AG20443 (cell line): ENCODE measurements at regions not wholly inside any gene's neighbourhood (a gene's known extent, or its start where the extent isn't known, plus 50 kb on each side); places are given as distances from the start of the nearest gene placed in this dataset.
"Not testable (repeated sequence)": the region's sequence is repeated elsewhere in the genome, so short reads cannot be mapped to it uniquely, and the experiment has no call there.

Source experiments
- DNase-seq: peaks from one replicate; pipeline ENCODE4 v3.0.0; 2012; ENCODE audit warnings: low spot score, mixed read lengths

DNA sequence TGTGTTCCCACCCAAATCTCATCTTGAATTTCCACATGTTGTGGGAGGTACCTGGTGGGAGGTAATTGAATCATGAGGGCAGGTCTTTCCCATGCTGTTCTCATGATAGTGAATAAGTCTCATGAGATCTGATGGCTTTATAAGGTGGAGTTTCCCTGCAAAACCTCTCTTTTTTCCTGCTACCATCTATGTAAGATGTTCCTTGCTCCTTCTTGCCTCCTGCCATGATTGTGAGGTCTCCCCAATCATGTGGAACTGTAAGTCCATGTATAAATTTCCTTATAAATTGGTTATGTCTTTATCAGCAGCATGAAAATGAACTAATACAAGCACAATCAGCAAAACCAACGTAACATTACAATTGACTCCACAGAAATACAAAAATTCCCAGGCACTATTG lies 814.8 kb upstream of the CITED2 start:
- DNase-seq = not testable (repeated sequence)

DNA sequence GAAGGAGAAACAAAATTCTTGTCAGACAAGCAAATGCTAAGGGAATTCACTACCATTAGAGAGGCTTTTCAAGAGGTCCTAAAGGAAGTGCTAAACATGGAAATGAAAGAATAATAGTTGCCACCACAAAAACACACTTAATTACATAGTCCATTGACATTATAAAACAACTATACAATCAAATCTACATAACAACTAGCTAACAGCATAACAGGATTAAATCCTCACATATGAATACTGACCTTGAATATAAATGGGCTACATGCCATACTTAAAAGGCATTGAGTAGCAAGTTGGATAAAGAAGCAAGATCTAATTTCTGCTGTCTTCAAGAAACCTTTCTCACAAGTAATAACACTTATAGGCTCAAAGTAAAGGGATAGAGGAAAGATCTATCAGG lies 811.5 kb upstream of the CITED2 start:
- DNase-seq = no peak

DNA sequence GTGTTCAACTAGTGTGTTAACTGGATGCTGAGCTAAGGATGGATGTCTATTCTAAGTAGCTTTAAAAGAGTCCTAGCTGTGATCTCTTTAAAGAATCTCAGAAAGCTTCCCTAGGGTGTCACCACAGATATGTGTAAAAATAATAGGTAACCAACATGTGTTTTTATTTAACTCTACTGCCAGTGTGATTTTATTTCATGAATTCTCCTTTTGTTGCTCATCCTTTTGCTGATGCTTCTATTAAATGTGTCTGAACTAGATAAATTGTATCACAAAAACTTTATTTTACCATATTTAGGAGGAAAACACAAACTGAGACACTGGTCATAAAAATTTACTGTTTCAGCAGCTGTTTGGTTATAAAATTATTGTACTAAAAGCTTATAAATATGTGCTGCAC lies 809.4 kb upstream of the CITED2 start:
- peak; percentile 30 for DNase-seq

DNA sequence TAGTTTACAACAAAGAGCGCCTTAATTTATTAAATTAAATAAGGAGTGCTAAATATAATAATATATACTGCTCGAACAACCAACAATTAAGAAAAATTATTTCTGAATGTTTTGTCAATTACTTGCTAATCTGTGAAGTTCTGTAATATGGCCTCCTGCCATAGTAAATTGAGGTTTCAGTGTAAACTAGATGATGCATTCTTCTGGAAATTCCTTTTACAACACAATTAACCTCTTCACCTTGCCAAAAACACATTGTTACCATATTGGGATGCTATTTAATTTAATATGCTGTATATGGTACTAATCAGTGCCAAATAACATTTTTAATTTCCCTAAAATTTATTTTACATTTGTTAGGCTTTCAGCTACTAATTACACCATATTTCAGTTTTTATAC lies 808.4 kb upstream of the CITED2 start:
- no peak for DNase-seq

DNA sequence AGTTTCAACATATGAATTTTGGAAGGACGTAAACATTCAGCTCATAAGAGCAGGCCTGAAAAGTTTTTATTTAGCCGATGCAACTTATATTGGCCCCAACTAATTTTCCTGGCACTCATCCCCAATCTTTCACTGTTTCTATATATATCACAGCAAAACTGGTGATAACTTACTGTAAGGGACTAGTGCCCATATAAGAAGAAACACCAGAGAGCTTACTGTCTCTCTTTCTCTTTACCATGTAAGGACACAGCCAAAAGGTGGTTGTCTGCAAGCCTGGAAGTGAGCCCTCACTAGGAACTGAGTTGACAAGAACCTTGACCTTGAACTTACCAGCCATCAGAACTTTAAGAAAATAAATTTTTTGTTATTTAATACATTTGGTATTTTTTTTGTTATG lies 807.4 kb upstream of the CITED2 start:
- DNase-seq = no peak

DNA sequence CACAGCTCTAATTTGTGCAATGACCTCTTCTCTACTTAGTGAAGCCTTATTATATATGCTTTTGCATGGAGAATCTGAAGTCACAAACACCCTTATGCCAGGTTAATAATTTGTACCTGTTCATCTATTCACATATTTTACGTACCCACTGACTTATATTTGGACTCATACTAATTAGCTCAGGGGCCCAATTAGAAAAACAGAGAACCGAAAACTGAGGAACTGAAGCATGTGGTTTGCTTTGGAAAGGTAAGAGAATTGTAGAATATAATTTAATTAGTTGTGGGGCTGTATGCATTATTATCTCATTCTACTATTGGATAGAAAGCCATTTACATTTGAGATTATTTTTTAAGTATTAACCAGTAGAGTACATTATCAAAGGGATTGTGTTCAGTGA lies 805.9 kb upstream of the CITED2 start:
- DNase-seq = no peak

DNA sequence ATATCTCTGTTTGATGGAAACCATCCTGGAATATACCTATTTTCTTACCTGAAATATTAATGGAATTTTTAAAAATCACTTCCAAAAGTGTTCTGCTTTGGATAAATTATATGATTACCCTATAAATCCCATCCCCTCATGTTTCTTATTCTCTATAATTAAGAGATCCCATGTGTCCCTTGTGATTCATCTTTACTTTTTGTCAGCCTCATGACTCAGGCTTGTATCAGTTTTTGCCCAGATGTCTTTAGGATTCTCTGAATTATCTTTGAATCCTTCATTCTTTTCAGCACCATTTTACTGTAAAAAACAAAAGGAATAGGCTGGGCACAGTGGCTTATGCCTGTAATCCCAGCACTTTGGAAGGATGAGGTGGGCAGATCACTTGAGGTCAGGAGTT lies 804.5 kb upstream of the CITED2 start:
- DNase-seq = peak; percentile 48

DNA sequence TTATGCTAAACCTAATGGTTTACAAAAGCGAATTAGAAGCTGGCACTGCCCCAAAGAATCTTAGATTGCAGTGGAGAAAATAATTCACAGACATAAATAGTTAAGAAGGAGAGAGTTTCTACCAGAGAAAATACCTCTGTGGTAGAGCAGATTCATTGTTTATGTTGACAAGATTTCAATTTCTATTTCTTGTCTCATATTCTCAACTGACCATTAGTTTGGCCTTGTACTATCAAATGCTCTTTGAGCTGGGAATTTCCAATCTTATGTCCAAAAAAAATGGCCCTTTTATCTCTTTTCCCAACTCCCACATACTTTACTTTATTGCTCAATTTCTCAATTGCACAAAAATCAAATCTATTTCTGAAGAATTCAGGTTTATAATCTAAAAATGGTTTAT lies 804.1 kb upstream of the CITED2 start:
- DNase-seq = peak; percentile 14

DNA sequence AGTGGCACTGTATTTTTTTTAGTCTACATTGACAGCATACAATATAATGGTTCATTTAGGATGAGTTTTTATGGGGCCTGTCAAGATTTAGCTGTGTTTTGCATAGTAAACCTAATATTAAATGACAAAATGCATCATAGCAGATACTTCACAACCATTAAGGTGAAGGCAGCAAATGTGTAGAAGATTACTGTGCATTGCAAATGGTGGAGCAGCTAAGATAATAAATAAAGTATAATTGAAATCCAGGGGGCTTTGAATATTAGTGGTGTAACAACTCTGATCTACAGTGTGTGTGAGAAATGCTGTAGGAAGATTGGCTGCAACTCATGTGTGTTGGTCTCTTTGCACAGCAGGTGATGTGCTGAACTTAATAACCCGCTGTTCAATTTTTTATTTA lies 801.9 kb upstream of the CITED2 start:
- no peak for DNase-seq

DNA sequence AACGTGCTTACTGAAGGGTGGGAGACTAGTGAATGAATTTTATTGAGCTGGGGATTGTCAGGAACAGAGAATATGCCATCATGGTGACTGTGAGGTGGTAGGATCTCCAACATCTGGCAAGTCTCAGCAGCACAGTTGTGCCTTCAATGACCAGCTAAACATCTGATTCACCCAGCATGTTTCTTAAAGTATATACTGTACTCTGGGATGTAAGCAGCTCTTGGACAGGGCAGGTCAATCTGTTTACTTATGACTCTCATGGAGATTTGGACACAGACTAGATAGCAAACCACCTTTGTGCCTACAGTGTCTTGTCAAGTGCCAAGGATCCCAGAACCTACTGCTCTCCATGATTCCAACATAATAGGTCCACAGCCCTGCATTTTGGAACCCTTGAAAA lies 801.0 kb upstream of the CITED2 start:
- no peak for DNase-seq

DNA sequence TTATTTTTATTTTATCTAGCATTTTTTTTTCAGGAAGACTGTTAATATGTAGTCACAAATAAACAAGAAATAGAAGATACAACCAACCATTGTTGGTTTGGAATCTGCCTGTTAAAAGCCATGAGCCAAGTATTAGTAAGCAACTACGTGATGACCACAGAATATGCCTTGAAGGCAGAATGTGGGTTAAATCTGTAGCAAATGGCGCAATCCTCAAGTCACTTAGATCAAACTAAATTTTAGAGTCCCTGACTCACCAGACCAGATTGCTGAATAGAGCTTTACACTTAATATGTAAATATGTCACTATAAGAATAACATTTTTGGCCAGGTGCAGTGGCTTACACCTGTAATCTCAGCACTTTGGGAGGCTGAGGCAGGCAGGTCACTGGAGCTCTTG lies 800.1 kb upstream of the CITED2 start:
- DNase-seq = peak; percentile 86

DNA sequence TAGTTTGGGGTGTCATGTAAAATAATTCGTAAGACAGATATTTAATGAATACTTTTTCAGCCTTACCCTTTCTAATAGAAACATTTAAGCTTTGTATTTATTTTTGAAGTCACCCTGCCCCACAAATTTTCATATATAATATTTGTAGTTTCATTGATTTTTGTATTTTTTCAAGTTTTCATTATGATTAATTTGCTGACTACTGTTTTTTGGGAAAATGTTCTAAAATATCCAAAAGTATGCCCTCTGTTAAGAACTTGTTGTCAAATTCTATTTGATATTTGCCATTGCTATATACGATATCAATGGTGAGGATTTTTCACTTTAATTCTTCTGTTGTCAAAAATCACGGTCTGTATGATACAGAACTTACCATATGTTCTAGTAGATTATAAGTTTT lies 793.9 kb upstream of the CITED2 start:
- DNase-seq = no peak

DNA sequence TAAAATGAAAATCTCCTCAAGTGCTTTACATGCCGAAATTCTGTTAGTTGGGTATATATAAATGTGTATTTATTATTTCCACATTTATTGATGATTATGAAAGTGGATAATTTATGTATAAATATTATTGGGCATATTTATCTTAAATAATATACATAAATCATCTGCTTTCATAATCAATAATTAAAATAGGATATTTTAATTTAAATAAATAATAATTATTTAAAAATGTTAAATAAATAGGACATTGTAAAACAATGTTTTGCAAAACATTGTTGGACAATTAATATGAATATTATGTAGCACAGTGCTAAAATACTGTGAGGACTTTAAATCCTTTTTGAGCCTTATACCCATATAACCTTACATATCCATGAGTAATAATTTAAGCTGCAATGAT lies 786.5 kb upstream of the CITED2 start:
- DNase-seq = no peak

DNA sequence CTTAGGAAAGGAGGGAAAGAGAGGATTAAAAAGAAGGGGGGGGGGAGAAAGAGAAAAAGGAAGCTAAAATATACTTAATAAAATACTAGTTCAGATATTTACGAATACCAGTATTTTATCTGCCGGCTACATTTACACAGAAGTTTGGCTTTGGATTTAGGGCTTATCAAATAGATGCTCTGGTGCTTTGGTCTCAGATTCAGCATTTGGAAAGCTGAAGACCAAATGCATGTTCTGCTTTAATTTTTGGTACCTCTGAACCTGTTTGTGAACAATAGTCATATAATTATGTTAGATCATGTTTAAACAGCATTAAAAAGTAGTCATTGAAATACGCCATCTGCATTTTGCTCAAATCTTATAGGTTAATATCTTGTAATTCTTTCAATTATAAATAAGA lies 786.0 kb upstream of the CITED2 start:
- DNase-seq = no peak

DNA sequence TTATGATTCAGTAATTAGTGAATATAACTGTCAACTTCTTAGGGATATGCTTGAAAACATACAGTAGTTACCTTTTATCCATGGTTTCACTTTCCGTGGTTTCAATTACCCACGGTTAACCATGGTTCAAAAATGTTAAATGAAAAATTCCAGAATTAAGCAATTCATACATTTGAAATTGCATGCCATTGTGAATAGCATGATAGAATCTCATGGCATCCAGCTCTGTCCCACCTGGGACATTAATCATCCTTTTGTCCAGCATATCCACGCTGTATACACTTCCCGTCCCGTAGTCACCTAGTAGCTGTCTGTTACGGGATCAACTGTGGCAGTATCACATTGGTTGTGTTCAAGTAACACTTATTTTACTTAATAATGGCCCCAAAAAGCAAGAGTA lies 781.7 kb upstream of the CITED2 start:
- no peak for DNase-seq

DNA sequence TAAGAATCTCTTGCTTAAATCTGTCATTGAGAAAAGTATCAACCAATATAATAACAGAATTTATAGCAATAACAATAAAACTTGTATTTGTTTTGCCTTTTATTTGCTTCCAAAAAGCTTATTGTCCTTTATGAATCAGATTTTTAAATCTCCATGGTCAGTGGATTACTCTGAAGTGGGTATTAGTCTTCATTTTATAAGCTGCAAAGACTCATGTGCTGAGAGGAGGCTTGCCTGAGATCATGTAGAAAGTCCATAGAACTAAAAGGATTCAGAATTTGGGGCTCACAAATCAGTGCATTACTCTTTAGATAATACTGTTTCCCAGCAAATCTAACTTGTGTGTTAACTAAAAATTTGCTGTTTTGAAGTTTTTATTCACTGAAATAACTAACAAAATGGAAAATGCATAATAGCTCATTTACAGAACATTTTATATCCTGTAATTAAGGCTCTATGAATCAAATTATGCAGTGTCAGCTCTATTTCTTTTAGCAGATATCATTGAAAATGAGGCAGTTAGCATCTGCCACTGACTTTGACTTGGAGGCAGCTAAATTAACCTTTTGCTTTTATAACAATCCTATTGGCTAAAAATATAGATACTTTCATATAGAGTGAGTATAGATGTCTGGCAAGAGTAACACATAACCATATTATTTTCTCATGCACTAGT lies 781.1 kb upstream of the CITED2 start:
- DNase-seq = no peak

DNA sequence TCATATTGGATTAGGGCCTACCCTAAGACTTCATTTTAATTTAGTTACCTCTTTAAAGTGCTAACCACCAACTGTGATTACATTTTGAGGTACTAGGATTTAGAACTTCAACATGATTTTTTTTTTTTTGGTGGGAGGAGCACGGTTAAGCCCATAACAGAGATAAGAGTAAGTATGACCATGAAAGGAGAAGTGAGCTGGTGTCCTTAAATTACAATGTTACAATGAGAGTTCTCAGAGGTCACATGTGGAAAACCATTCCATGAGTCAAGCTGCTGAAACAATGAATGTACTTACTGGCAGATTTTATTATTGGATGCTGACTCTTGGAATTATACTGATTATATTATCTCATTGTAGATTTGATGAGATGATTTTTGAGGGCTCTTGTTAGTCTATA lies 779.3 kb upstream of the CITED2 start:
- no peak for DNase-seq

DNA sequence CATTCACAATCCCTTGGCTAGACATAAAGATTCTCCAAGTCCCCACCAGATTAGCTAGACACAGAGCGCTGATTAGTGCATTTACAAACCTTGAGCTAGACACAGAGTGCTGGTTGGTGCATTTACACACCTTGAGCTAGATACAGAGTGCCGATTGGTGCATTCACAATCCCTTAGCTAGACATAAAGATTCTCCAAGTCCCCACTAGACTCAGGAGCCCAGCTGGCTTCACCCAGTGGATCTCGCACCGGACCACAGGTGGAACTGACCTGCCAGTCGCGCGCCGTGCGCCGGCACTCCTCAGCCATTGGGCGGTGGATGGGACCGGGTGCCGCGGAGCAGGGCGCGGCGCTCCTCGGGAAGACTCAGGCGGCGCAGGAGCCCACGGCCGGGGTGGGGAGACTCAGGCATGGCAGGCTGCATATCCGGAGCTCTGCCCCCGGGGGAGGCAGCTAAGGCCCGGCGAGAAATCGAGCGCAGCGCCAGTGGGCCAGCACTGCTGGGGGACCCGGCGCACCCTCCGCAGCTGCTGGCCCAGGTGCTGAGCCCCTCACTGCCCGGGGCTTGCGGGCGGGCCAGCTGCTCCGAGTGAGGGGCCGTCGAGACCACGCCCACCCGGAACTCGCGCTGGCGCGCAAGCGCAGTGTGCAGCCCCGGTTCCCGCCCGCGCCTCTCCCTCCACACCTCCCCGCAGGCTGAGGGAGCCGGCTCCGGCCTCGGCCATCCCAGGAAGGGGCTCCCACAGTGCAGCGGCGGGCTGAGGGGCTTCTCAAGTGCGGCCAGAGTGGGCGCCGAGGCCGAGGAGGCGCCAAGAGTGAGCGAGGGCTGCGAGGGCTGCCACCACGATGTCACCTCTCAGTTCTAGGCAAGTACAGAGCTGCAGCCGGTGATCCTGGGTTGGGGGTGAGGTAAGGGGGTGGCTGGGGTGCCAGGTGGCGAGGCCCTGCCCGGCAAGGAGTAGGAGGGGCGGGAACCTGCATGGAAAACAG lies 773.7 kb upstream of the CITED2 start:
- DNase-seq = not testable (repeated sequence)

DNA sequence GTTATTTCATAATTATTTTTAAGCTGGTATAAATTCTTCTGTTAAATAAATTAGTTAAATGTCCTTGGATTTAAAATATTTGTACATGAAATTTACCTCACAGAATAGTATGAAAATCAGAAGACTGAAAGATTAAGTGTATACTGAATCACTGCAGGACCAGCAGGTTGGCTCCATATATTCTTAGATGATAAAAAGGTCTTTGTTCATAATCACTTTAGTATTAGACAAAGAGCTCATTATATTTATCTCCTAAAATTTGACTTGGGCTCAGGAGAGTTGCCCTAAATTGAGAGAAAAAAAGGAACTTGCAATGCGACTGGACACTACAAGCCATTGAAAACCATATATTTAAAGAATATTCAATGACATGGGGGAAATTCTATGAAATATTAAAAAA lies 766.4 kb upstream of the CITED2 start:
- no peak for DNase-seq

DNA sequence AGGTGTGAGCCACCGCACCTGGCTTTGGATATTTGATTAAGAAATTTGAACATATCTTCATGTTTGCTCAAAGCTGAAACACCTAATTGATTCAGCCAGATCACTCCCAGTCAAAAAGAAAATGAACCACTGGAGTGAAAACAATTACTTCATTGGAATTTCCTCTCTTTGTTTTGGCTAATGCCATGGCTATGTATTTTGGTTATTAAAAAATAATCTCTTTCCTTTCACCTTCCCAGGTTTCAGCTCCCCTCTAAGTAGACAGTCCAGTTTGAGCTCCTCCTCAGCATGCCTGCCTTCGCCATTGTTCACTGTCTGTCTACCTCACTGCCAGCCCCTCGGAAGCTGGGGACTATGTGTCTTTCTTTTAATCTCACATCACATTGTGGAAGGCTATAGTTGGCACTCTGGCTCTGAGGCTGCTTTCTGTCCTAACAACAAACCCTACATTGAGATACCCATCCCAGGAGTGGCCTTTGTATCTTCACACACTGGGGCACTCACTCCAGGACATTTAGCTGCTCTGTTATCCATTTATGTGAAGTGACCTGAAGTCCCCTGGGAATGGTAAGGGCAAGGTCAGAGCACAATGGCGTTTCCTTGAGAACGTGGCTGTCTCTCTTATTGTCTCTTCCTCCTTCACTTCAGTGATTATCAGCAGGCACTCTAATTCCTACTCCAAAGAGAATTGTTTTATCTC lies 764.0 kb upstream of the CITED2 start:
- DNase-seq = peak; percentile 8

DNA sequence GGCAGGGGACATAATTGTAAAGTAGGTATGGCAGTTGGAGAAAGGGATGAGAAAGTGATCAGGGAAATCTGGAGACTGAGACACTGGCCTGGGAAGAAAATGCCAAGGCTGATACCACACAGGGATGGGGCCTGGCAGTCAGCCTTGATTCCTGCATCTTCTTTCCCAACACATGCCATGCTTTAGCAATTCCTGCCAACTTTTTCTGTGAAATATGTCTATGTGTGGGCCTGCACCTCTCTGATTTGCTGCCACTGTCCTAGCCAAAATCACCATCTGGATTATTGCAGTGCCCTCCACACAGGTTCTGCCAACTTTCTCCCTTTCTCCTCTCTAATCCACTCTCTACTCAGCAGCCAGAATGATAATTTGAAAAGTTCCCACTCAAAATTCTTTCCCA lies 759.8 kb upstream of the CITED2 start:
- no peak for DNase-seq

DNA sequence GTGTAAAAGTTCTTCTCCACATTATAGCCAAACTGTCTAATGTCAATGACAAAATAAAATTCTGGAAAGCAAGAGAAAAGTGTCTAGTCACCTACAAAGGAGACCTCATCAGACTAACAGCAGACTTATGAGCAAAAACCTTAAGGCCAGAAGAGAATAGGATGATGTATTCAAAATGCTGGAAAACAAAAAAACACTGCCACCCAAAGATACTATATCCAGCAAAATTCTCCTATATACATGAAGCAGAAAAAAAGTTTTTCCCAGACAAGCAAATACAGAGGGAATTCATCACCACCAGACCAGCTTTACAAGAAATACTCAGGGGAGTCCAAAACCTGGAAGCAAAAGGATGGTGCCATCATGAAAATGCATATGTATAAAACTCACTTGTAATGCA lies 755.6 kb upstream of the CITED2 start:
- no peak for DNase-seq

DNA sequence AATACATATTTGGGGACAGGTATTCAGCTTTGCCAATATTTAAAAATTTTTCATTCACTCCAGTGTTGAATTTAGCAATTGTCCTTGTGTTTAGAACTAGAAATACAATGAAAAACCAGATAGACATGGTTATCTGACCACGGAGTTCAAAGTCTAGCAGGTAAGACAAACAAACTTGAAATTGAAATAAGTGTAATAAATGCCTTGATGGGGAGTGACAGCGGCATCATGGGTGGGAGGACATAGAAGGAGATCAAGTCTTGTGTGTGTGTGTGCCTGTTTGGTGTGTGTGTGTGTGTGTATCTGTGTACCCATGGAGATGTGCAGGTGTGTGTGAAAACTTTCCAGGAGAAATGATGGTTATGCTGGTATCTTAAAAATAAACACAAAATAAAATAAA lies 750.0 kb upstream of the CITED2 start:
- DNase-seq = no peak
